Upper lobe of left lung (tissue), 4 donors: ENCODE measurements at regions not wholly inside any gene's neighbourhood (a gene's known extent, or its start where the extent isn't known, plus 50 kb on each side); places are given as distances from the start of the nearest gene placed in this dataset.

Source experiments
- POLR2A ChIP-seq, 4 donors: fragments of 450-650 bp; IDR thresholded peaks; one replicate each; pipeline ENCODE4 v1.5.1; 2016 to 2017; ENCODE audit warnings: antibody characterized with exemption in 4 of 4, mild to moderate bottlenecking in 2 of 4
- TF ChIP-seq, protein P1 (sequence below), 6 experiments: fragments of 450-650 bp in 4 of 6; fragments of 200-600 bp in 2 of 6; sonication (generic) in 2 of 6; IDR thresholded peaks; one replicate each; pipeline ENCODE4 v1.5.1; 2016 to 2019; ENCODE audit warnings: antibody characterized with exemption in 6 of 6

DNA sequence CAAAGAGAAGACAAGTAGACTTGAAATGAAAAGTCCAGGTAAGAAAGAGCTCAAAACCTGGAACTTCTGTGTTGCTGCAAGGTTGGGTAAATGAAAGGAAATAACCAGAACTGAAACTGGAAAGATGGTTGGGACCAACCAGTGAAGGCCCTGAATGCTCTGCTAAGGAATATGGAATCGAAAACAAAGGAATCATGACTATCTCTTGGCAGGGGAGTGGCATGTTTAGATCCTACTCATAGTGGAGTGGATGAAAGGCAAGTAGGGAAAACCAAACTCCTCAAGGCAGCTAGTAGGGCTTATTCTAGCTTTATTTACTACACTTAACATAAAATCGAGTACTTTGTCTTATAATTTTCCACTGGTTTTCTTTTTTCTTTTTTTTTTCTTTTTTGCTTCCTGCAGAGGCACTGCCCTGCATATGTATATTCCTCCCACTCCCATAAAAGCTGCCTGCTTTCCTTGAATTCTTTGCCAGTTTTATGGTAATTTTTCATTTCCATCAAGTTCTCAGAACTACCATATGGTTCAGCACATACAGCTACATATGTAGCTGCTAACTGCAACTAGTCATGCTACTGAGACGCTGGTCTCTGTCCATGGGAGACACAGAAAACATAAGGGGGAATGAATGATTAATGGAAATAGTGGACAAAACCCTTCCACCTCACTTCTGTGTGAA is 247.1 kb upstream of the TMTC1 start:
- TF ChIP-seq, protein P1, sequence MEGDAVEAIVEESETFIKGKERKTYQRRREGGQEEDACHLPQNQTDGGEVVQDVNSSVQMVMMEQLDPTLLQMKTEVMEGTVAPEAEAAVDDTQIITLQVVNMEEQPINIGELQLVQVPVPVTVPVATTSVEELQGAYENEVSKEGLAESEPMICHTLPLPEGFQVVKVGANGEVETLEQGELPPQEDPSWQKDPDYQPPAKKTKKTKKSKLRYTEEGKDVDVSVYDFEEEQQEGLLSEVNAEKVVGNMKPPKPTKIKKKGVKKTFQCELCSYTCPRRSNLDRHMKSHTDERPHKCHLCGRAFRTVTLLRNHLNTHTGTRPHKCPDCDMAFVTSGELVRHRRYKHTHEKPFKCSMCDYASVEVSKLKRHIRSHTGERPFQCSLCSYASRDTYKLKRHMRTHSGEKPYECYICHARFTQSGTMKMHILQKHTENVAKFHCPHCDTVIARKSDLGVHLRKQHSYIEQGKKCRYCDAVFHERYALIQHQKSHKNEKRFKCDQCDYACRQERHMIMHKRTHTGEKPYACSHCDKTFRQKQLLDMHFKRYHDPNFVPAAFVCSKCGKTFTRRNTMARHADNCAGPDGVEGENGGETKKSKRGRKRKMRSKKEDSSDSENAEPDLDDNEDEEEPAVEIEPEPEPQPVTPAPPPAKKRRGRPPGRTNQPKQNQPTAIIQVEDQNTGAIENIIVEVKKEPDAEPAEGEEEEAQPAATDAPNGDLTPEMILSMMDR (IDR thresholded peaks at IDR 0.05) = no peak
- no peak for TF ChIP-seq POLR2A (IDR thresholded peaks at IDR 0.05)
